Fibroblast of skin of back (primary cell): ENCODE measurements at regions not wholly inside any gene's neighbourhood (a gene's known extent, or its start where the extent isn't known, plus 50 kb on each side); places are given as distances from the start of the nearest gene placed in this dataset.
A peak's percentile ranks its signal among the peaks of the same experiment; 100 is the strongest.
"Not testable (repeated sequence)": the region's sequence is repeated elsewhere in the genome, so short reads cannot be mapped to it uniquely, and the experiment has no call there.

Experiments
- DNase-seq: peaks from one replicate; pipeline ENCODE4 v3.0.0-alpha.2; 2013

GRCh38 chrX:39688219-39688575 lies 409.6 kb downstream of the BCOR start:
- no peak for DNase-seq

DNA sequence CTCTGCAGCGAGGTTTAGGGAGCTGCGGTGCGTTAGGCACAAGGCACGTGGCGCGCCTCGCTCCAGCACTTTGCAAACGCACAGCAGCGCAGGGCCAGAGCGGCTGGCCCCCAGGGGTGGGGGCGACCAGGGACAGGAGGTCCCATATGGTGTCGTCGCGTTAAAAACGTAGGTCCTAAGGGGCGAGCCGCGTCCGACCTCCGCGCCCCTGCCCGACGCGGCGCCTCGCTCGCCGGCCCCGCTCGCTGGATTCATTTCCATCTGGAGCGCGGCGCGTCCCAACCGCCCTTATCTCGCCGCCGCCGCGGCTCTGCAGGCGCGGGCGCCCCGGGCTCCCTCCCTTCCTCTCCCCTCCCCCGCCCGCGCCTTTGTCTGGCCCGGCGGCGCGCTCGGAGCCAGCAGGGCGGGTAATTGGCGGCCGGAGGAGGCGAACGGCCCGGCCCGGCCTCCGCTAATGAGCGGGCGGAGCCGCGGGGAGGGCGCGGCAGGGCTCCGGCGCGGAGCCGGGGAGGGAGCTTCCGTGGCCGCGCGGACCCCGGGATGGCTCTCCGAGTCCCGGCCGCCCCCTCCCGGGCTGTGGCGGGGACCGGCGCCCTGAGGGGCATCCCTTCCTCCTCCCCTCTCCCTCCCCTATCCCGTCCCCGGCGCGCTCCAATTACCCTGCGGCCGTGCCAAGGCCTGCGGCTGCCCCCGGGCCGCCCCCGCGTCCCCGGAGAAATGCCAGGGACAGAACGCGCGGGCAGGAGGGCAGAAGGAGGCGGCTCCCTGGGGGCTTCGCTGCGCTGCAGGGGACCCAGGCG lies 409.0 kb downstream of the BCOR start:
- DNase-seq: peak; percentile 56

- DNase-seq: no peak
Measured at GRCh38 chrX:39689376-39690104, 408.2 kb downstream of the BCOR start.

DNA sequence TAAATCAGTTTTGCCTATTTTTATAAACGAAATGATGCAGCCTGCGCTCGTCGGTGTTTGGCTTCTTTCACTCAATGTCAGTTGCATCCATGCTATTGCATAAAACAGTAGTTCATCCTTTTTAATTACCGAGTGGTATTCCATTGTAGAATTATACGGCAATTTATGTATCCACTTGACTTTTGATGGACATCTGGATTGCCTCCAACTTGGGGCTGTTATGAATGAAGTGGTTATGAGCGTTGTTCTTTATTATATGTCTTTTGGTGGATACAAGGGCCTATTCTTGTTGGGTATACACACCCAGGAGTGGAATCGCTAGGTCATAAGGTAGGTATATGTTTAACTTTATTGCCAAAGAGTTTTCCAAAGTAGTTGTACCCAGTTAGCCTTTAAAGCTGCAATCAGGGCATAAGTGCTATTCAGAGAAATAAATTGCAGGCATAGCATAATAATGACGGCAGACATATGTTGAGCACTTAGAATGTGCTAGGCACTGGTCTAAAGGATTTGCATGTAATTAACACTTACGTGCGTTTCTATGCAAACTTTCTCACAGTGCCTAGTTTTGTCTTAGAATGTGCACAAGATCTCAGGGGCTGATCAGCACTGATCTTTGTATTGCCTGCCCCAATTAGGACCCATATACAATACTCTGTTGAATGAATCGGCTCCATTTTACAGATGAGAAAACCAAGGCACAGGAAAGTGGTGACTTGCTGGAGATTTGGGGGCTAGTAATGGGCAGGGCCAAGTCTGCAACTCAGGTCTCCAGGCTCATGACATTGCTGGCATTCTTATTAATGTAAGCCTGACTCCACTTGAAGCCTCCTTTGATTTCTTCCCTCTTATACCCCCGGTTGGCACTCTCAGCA lies 407.0 kb downstream of the BCOR start:
- no peak for DNase-seq

- no peak for DNase-seq
Measured at GRCh38 chrX:39691724-39692123, 406.0 kb downstream of the BCOR start.

GRCh38 chrX:39692796-39693195 lies 405.0 kb downstream of the BCOR start:
- no peak for DNase-seq

GRCh38 chrX:39693298-39693697 lies 404.5 kb downstream of the BCOR start:
- DNase-seq: no peak

GRCh38 chrX:39702636-39703035 lies 395.1 kb downstream of the BCOR start:
- not testable (repeated sequence) for DNase-seq

- DNase-seq: no peak
Measured at GRCh38 chrX:39703307-39703706, 394.5 kb downstream of the BCOR start.

DNA sequence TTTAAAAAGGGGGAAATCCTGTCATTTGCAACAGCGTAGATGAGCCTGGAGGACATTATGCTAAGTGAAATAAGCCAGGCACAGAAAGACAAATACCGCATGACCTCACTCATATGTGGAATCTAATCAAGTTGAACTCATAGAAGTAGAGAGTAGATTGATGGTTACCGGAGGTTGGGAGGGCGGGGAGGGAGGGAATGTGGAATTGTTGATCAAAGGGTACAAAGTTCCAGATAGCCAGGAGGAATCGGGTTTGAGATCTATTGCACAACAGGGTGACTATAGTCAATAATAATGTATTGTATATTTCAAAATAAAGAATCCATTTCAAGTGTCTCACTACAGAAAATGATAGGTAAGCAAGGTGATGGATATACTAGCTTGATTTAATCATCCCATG lies 393.2 kb downstream of the BCOR start:
- DNase-seq: no peak

- peak; percentile 80 for DNase-seq
Measured at GRCh38 chrX:39705290-39705689, 392.5 kb downstream of the BCOR start.

DNA sequence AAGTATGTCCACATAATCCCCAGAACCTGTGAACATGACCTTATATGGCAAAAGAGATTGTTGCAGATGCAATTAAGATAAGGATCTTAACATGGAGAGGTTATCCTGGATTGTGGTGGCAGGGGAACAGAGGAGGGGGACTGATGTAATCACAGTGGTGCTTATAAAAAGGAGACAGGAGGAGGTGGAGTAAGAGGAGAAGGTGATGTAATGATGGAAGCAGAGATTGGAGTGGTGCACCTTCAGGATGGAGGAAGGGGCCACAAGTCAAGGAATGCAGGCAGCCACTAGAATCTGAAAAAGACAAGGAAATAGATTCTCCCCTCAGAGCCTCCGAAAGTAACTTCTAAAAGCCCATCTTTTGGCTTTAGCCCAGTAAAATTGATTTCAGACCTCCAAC lies 388.4 kb downstream of the BCOR start:
- no peak for DNase-seq

DNA sequence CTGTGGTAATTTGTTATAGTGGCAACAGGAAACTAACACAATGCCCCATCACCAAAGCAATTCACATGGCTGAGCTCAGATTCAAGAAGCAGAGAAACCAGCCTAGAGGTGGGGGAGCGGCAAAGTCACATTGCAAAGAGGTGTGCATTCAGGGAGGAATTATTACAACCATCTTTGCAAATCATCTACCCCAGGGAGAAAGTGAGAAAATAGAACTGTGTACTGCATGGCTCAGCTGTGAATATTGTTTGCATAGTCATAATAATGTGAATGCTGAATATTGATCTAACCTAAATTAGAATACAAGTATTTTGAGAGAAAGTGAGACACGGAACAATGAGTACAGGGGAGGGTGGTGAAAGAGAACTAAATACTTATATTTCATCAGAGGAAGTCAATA lies 387.9 kb downstream of the BCOR start:
- no peak for DNase-seq

GRCh38 chrX:39710776-39711175 lies 387.0 kb downstream of the BCOR start:
- no peak for DNase-seq

GRCh38 chrX:39714471-39714870 lies 383.3 kb downstream of the BCOR start:
- no peak for DNase-seq

DNA sequence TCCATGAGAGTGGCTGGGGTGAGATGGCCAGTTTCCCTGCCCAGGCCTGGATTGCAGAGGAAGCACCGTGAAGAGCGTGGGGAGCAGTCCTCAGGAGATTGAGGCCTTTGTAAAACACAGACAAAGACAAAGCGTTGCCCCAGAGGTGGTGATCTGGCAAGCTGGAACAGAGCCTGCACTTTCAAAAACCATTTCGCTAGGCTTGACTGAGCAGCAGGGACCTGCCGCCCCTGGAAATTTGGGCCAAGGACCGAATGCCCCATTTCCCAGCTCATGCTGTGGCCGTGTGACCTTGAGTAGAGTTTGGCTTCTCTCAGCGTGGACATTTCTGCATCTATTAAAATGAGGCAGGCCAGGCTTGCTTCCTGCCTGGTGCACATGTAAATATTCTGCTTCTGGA lies 381.4 kb downstream of the BCOR start:
- DNase-seq: no peak

- DNase-seq: no peak
Measured at GRCh38 chrX:39716802-39717540, 380.8 kb downstream of the BCOR start.

GRCh38 chrX:39718981-39719380 lies 378.8 kb downstream of the BCOR start:
- no peak for DNase-seq

DNA sequence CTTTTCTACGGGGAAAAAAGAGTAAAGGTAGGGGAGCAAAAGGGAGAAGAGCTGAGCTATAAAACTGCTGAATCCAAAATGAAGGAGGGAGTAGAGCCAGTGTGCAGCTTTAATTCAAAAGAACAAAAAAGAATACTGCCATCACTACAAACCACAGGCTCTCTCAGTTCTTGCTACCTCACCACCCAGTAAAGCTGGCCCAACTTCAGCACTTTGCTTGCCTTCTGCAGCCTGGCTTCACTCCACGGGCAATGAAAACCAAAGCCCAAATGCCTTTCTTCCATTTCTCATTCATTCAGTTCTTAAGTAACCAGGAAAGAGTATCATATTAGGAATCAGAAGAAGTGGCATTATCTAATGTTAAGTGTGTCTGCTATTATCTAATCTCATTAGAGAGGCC lies 376.8 kb downstream of the BCOR start:
- no peak for DNase-seq

DNA sequence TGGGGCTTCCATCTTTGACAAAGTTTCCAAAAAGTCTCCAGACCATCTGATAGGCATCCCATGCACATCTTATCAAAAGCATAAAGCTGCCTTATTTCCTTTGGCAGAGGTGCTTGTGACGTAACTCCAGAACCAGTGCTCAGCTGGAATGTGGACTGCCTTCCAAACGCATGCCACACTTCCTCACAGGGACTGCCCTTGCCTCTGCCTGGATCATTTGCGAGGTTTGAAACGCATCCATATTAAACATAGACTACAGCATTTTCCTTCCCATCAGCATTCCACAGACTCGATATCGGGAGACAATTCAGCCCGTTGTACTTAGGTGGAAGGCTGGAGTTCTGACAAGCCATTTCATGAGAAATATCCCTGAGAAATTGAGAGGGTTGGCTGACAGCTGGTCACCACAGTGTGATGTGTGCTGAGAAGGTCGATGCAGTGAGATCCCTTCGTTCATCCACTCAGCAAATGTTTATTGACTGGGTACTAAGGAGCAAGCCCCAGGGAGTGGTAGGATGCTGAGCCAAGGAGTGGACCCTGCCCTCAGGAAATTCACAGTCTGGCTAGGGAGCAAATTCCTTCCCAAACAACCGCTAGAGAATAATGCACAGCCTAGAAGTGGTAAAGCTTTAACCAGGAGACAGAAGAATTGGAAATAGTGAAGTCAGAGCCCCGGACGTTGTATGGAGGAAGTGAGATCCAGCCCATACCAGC lies 376.0 kb downstream of the BCOR start:
- DNase-seq: peak; percentile 53

- no peak for DNase-seq
Measured at GRCh38 chrX:39724544-39724943, 373.2 kb downstream of the BCOR start.

GRCh38 chrX:39725114-39725513 lies 372.6 kb downstream of the BCOR start:
- no peak for DNase-seq
